NOMO-1 (cell line): ENCODE measurements at regions not wholly inside any gene's neighbourhood (a gene's known extent, or its start where the extent isn't known, plus 50 kb on each side); places are given as distances from the start of the nearest gene placed in this dataset.

ENCODE experiments used
- DNase-seq, 2 experiments: peaks; one replicate each; lab custom pipeline; 2025; ENCODE audit not compliant: unreplicated experiment in 2 of 2; lab: John Stamatoyannopoulos, UW

GRCh38 chr7:46658281-46658680 is 737.2 kb upstream of the IGFBP3 start:
- DNase-seq = no peak

- no peak for DNase-seq
These were observed 733.7 kb upstream of the IGFBP3 start for GRCh38 chr7:46654546-46655443.

GRCh38 chr7:46653848-46654247 is 732.8 kb upstream of the IGFBP3 start:
- peak in 1 of 2 experiments; percentile 33 for DNase-seq

- DNase-seq = no peak
These were observed 731.2 kb upstream of the IGFBP3 start for GRCh38 chr7:46652317-46652716.

- DNase-seq = no peak
These were observed 730.6 kb upstream of the IGFBP3 start for GRCh38 chr7:46651561-46652088.

GRCh38 chr7:46651070-46651469 is 730.0 kb upstream of the IGFBP3 start:
- DNase-seq = no peak

- no peak for DNase-seq
These were observed 728.8 kb upstream of the IGFBP3 start for GRCh38 chr7:46649876-46650275.

- no peak for DNase-seq
These were observed 717.0 kb upstream of the IGFBP3 start for GRCh38 chr7:46637793-46638735.

- no peak for DNase-seq
These were observed 715.0 kb upstream of the IGFBP3 start for GRCh38 chr7:46636022-46636421.

- no peak for DNase-seq
These were observed 712.7 kb upstream of the IGFBP3 start for GRCh38 chr7:46633630-46634240.

GRCh38 chr7:46633200-46633599 is 712.1 kb upstream of the IGFBP3 start:
- no peak for DNase-seq

GRCh38 chr7:46630031-46630430 is 709.0 kb upstream of the IGFBP3 start:
- no peak for DNase-seq

GRCh38 chr7:46628389-46628788 is 707.3 kb upstream of the IGFBP3 start:
- no peak for DNase-seq

GRCh38 chr7:46626691-46627310 is 705.7 kb upstream of the IGFBP3 start:
- DNase-seq = no peak

- no peak for DNase-seq
These were observed 705.2 kb upstream of the IGFBP3 start for GRCh38 chr7:46626261-46626660.

- no peak for DNase-seq
These were observed 704.0 kb upstream of the IGFBP3 start for GRCh38 chr7:46625032-46625431.

- DNase-seq = no peak
These were observed 701.2 kb upstream of the IGFBP3 start for GRCh38 chr7:46622251-46622650.

GRCh38 chr7:46619723-46620310 is 698.7 kb upstream of the IGFBP3 start:
- DNase-seq = no peak

GRCh38 chr7:46616636-46617035 is 695.6 kb upstream of the IGFBP3 start:
- no peak for DNase-seq

GRCh38 chr7:46613551-46613950 is 692.5 kb upstream of the IGFBP3 start:
- DNase-seq = no peak
